SK-N-SH (cell line): ENCODE measurements at regions not wholly inside any gene's neighbourhood (a gene's known extent, or its start where the extent isn't known, plus 50 kb on each side); places are given as distances from the start of the nearest gene placed in this dataset.

Experiments used
- CTCF ChIP-seq: fragments of 200-600 bp; sonication (generic); IDR thresholded peaks from 2 replicates; pipeline ENCODE4 v1.6.1; 2017; ENCODE audit warnings: antibody characterized with exemption, mild to moderate bottlenecking, moderate library complexity
- GABPA ChIP-seq: IDR thresholded peaks from 2 replicates; pipeline ENCODE4 v1.4.0; 2012; ENCODE audit warnings: low read depth, mild to moderate bottlenecking
- JUND ChIP-seq: IDR thresholded peaks from 2 replicates; pipeline ENCODE4 v1.4.0; 2012
- MAX ChIP-seq: IDR thresholded peaks from 2 replicates; pipeline ENCODE4 v1.4.0; 2012; ENCODE audit warnings: low read depth
- NRF1 ChIP-seq: IDR thresholded peaks from 2 replicates; pipeline ENCODE4 v1.6.1; 2012; ENCODE audit warnings: low read depth, mild to moderate bottlenecking, low read length
- POLR2AphosphoS5 ChIP-seq: IDR thresholded peaks from 2 replicates; pipeline ENCODE4 v1.6.1; 2012; ENCODE audit warnings: low read depth, low read length
- TAF1 ChIP-seq: IDR thresholded peaks from 2 replicates; pipeline ENCODE4 v1.6.1; 2012; ENCODE audit warnings: low read depth, mild to moderate bottlenecking, low read length, moderate library complexity, borderline replicate concordance
- TEAD4 ChIP-seq: IDR thresholded peaks from 2 replicates; pipeline ENCODE4 v1.4.0; 2012; ENCODE audit warnings: mild to moderate bottlenecking, borderline replicate concordance; ENCODE audit not compliant: insufficient read depth
- USF2 ChIP-seq: fragments of 150-350 bp; IDR thresholded peaks from 2 replicates; pipeline ENCODE4 v1.6.1; 2017; ENCODE audit warnings: antibody characterized with exemption, low read length, low read depth, borderline replicate concordance
- YY1 ChIP-seq: IDR thresholded peaks from 2 replicates; pipeline ENCODE4 v1.4.0; 2012; ENCODE audit warnings: low read depth, mild to moderate bottlenecking

GRCh38 chr20:58012731-58013510 is 215.5 kb downstream of the ANKRD60 start:
- TF ChIP-seq CTCF (no peak), YY1 (no peak), POLR2AphosphoS5 (no peak), JUND (no peak), MAX (no peak), TEAD4 (no peak), GABPA (no peak), NRF1 (no peak), TAF1 (no peak), USF2 (no peak)
